ENCODE measurements at regions not wholly inside any gene's neighbourhood (a gene's known extent, or its start where the extent isn't known, plus 50 kb on each side); places are given as distances from the start of the nearest gene placed in this dataset.

- TF ChIP-seq, protein P1, sequence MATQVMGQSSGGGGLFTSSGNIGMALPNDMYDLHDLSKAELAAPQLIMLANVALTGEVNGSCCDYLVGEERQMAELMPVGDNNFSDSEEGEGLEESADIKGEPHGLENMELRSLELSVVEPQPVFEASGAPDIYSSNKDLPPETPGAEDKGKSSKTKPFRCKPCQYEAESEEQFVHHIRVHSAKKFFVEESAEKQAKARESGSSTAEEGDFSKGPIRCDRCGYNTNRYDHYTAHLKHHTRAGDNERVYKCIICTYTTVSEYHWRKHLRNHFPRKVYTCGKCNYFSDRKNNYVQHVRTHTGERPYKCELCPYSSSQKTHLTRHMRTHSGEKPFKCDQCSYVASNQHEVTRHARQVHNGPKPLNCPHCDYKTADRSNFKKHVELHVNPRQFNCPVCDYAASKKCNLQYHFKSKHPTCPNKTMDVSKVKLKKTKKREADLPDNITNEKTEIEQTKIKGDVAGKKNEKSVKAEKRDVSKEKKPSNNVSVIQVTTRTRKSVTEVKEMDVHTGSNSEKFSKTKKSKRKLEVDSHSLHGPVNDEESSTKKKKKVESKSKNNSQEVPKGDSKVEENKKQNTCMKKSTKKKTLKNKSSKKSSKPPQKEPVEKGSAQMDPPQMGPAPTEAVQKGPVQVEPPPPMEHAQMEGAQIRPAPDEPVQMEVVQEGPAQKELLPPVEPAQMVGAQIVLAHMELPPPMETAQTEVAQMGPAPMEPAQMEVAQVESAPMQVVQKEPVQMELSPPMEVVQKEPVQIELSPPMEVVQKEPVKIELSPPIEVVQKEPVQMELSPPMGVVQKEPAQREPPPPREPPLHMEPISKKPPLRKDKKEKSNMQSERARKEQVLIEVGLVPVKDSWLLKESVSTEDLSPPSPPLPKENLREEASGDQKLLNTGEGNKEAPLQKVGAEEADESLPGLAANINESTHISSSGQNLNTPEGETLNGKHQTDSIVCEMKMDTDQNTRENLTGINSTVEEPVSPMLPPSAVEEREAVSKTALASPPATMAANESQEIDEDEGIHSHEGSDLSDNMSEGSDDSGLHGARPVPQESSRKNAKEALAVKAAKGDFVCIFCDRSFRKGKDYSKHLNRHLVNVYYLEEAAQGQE (IDR thresholded peaks at IDR 0.05; ENCODE audit: unreplicated experiment) = no peak
- no peak for TF ChIP-seq POLR2AphosphoS5 (IDR thresholded peaks at IDR 0.05; ENCODE audit: low read depth)
- TF ChIP-seq, protein P2, sequence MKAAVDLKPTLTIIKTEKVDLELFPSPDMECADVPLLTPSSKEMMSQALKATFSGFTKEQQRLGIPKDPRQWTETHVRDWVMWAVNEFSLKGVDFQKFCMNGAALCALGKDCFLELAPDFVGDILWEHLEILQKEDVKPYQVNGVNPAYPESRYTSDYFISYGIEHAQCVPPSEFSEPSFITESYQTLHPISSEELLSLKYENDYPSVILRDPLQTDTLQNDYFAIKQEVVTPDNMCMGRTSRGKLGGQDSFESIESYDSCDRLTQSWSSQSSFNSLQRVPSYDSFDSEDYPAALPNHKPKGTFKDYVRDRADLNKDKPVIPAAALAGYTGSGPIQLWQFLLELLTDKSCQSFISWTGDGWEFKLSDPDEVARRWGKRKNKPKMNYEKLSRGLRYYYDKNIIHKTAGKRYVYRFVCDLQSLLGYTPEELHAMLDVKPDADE (IDR thresholded peaks at IDR 0.05) = no peak
Measured at GRCh38 chr14:104390221-104390931, 189.2 kb upstream of the C14orf180 start (continued).

DNA sequence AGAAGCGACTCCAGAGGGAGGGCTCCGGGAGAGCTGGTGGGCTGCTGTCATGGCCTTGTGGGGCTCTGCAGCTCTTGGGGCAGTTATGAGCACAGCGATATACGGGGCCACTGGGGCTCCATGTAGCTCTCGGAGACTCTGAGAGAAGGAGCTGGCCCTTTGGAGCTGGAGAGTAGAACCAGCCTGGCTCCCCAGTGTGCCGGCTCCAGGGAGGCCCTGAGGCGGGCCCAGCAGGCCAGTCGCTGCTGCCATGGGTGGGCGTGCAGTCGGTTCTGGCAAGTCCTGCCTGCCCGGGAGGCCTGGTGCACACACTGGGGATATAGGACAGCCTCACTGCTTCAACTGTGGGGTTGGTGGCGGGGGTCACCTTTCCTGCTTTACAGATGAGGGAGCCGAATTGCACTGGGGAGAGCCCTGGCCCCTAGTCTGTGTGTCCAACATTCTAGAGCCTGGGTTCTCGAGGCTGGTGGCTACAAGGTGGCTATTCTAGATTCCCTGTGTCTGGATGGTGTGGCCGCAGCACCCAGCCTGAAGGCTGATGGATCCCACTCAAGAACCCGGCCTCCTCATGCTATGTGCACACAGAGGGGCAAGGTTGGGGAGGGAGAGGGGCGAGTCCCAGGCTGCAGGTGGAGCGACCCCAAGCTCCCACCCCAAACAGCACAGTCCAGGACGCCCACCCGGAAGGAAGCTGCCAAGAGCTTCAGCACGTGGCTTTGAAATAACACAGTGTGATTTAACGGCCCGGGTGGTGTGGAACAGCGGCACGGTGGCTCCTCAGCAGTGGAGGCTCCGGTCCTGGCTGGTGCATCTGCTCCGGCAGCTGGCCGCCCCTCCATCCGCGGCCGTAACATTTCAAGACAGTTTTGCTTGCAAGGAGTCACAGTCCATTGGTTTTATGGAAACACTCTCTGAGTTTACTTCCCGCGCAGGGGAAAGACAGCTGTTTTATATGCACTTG lies 188.3 kb upstream of the C14orf180 start:
- H3K27me3 ChIP-seq (ENCODE audit: insufficient read depth) = no peaks in the 10 kb centered on the region
- DNase-seq (ENCODE audit: low spot score) (no peak), ATAC-seq (no peak)
- no peak overlapping the region for H2AFZ ChIP-seq
- no peaks in the 10 kb centered on the region for H3K4me1 ChIP-seq (ENCODE audit: insufficient read depth)
- H3K4me1 Mint-ChIP-seq = peaks cover 4% of the 10 kb centered on the region; the same call in 2 of the 3 replicates
- H3K36me3 ChIP-seq (ENCODE audit: insufficient read depth) = no peaks in the 10 kb centered on the region
- no peak overlapping the region for H3K4me3 Mint-ChIP-seq
- H3K27ac ChIP-seq (ENCODE audit: low read depth) = no peak overlapping the region
- H3F3A ChIP-seq (replicated peaks; ENCODE audit: low read depth) = no peaks in the 10 kb centered on the region
- no peaks in the 10 kb centered on the region for H4K20me1 ChIP-seq (replicated peaks; ENCODE audit: insufficient read depth)
- no peaks in the 10 kb centered on the region for H3K79me2 ChIP-seq (replicated peaks; ENCODE audit: insufficient read depth)
- H3K27me3 Mint-ChIP-seq (ENCODE audit: insufficient read depth, low read depth, poor library complexity) = peaks cover 7% of the 10 kb centered on the region
- H3K27ac Mint-ChIP-seq = no peak overlapping the region
- no peak overlapping the region for H3K4me3 ChIP-seq
- no peaks in the 10 kb centered on the region for H3K9me2 ChIP-seq (ENCODE audit: insufficient read depth)
- no peaks in the 10 kb centered on the region for H3K9me3 Mint-ChIP-seq
- no peak overlapping the region for H3K4me2 ChIP-seq
- H3K36me3 Mint-ChIP-seq (ENCODE audit: low read depth) = no peaks in the 10 kb centered on the region
- no peak for TF ChIP-seq STAT1 (IDR thresholded peaks at IDR 0.05; ENCODE audit: unreplicated experiment)
- TF ChIP-seq JUNB (IDR thresholded peaks at IDR 0.05; ENCODE audit: unreplicated experiment) = no peak
- no peak for TF ChIP-seq EZH2 (IDR thresholded peaks at IDR 0.05; ENCODE audit: low read depth, unreplicated experiment)
- no peak for TF ChIP-seq ZNF331 (CRISPR knock-in tag; IDR thresholded peaks at IDR 0.05; ENCODE audit: low read depth)
- TF ChIP-seq, protein P2 (IDR thresholded peaks at IDR 0.05) = no peak
- TF ChIP-seq, protein P1 (IDR thresholded peaks at IDR 0.05; ENCODE audit: unreplicated experiment) = no peak
- TF ChIP-seq, protein P3, sequence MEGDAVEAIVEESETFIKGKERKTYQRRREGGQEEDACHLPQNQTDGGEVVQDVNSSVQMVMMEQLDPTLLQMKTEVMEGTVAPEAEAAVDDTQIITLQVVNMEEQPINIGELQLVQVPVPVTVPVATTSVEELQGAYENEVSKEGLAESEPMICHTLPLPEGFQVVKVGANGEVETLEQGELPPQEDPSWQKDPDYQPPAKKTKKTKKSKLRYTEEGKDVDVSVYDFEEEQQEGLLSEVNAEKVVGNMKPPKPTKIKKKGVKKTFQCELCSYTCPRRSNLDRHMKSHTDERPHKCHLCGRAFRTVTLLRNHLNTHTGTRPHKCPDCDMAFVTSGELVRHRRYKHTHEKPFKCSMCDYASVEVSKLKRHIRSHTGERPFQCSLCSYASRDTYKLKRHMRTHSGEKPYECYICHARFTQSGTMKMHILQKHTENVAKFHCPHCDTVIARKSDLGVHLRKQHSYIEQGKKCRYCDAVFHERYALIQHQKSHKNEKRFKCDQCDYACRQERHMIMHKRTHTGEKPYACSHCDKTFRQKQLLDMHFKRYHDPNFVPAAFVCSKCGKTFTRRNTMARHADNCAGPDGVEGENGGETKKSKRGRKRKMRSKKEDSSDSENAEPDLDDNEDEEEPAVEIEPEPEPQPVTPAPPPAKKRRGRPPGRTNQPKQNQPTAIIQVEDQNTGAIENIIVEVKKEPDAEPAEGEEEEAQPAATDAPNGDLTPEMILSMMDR (conservative IDR thresholded peaks at IDR 0.05; ENCODE audit: low read depth in 2 of 2) = no peak
- TF ChIP-seq NANOG (IDR thresholded peaks at IDR 0.05; ENCODE audit: borderline replicate concordance) = no peak
- no peak for TF ChIP-seq CREB1 (CRISPR knock-in tag; IDR thresholded peaks at IDR 0.05; ENCODE audit: low read depth)

All from GM23338 (cell line).